IMR-90 (cell line): ENCODE measurements at regions not wholly inside any gene's neighbourhood (a gene's known extent, or its start where the extent isn't known, plus 50 kb on each side); places are given as distances from the start of the nearest gene placed in this dataset.
"Not testable (repeated sequence)": the region's sequence is repeated elsewhere in the genome, so short reads cannot be mapped to it uniquely, and the experiment has no call there.

Source experiments
- ATAC-seq: fragments of 200-7000 bp; cut with Tn5 transposase; 2 replicates; pipeline ENCODE4 v1.9.1; 2020; ENCODE audit warnings: low read depth, mild to moderate bottlenecking, moderate library complexity
- BruUV-seq: library from RNA; stranded (reverse); fragments of 400-500 nt; replicated peaks from 2 replicates; lab custom pipeline; 2021; lab: Mats Ljungman, UMichigan
- CTCF ChIA-PET: fragments of 300-600 bp; formaldehyde crosslinking; extraction: SDS; loops from one replicate; lab custom pipeline; 2021; ENCODE audit warnings: antibody characterized with exemption; lab: Yijun Ruan, JAX
- POLR2A ChIA-PET: fragments of 300-600 bp; sonication (Branson Sonifier 250); formaldehyde crosslinking; loops from one replicate; lab custom pipeline; 2022; ENCODE audit warnings: antibody characterized with exemption; ENCODE audit not compliant: unreplicated experiment; lab: Charles Lee
- DNase-seq: peaks from one replicate; pipeline ENCODE4 v3.0.0; 2013
- H2AFZ ChIP-seq: replicated peaks from 2 replicates; pipeline ENCODE3; 2013; ENCODE audit warnings: low read length, mild to moderate bottlenecking; ENCODE audit not compliant: poor library complexity
- H2AK5ac ChIP-seq: 2 replicates; pipeline ENCODE4 v1.6.1; 2013; ENCODE audit warnings: low read depth, low read length, inconsistent platforms
- H2AK9ac ChIP-seq: replicated peaks from 2 replicates; pipeline ENCODE3; 2013; ENCODE audit warnings: mild to moderate bottlenecking, low read depth, low read length, moderate library complexity; ENCODE audit not compliant: poor library complexity
- H2BK120ac ChIP-seq: 2 replicates; pipeline ENCODE4 v1.6.1; 2013; ENCODE audit warnings: low read depth, low read length, inconsistent platforms
- H2BK15ac ChIP-seq: 3 replicates; pipeline ENCODE4 v1.6.1; 2013; ENCODE audit warnings: low read depth, low read length, inconsistent platforms
- H2BK20ac ChIP-seq: 2 replicates; pipeline ENCODE4 v1.6.1; 2013; ENCODE audit warnings: low read depth, mild to moderate bottlenecking, inconsistent platforms, low read length, moderate library complexity
- H2BK5ac ChIP-seq: 2 replicates; pipeline ENCODE4 v1.6.1; 2013; ENCODE audit warnings: mild to moderate bottlenecking, low read depth, low read length, inconsistent platforms; ENCODE audit not compliant: poor library complexity, severe bottlenecking
- H3K14ac ChIP-seq: replicated peaks from 2 replicates; pipeline ENCODE4 v1.6.1; 2013; ENCODE audit warnings: low read depth, low read length, inconsistent platforms
- H3K18ac ChIP-seq: 2 replicates; pipeline ENCODE4 v1.6.1; 2013; ENCODE audit warnings: low read depth, low read length, control low read depth
- H3K23ac ChIP-seq: 2 replicates; pipeline ENCODE4 v1.6.1; 2013; ENCODE audit warnings: low read depth, low read length, inconsistent platforms
- H3K27ac ChIP-seq: 2 replicates; pipeline ENCODE4 v1.5.1; 2013; ENCODE audit warnings: mild to moderate bottlenecking, control low read depth, low read length; ENCODE audit not compliant: insufficient read depth
- H3K27me3 ChIP-seq: 2 replicates; pipeline ENCODE4 v1.6.1; 2013; ENCODE audit warnings: low read length; ENCODE audit not compliant: control insufficient read depth, insufficient read depth
- H3K36me3 ChIP-seq: 2 replicates; pipeline ENCODE4 v1.6.1; 2013; ENCODE audit warnings: low read length, mixed read lengths; ENCODE audit not compliant: control insufficient read depth, insufficient read depth
- H3K4ac ChIP-seq: 2 replicates; pipeline ENCODE4 v1.6.1; 2013; ENCODE audit warnings: low read depth, low read length, inconsistent platforms
- H3K4me1 ChIP-seq: 2 replicates; pipeline ENCODE4 v1.6.1; 2013; ENCODE audit warnings: low read length, mixed read lengths; ENCODE audit not compliant: control insufficient read depth, insufficient read depth
- H3K4me2 ChIP-seq: 2 replicates; pipeline ENCODE4 v1.6.1; 2013; ENCODE audit warnings: low read depth, mild to moderate bottlenecking, control low read depth, low read length, moderate library complexity
- H3K4me3 ChIP-seq: 2 replicates; pipeline ENCODE4 v1.5.1; 2013; ENCODE audit warnings: low read depth, mild to moderate bottlenecking, control low read depth, low read length, moderate library complexity; ENCODE audit not compliant: insufficient read depth
- H3K56ac ChIP-seq: 2 replicates; pipeline ENCODE4 v1.6.1; 2013; ENCODE audit warnings: low read length, inconsistent platforms; ENCODE audit not compliant: insufficient read depth; ENCODE audit errors: extremely low read depth
- H3K79me1 ChIP-seq, 2 experiments: 2 replicates each; pipeline ENCODE4 v1.6.1; 2013; ENCODE audit warnings: low read length in 2 of 2, inconsistent platforms in 1 of 2, low read depth in 1 of 2
- H3K9ac ChIP-seq: 2 replicates; pipeline ENCODE4 v1.6.1; 2013; ENCODE audit warnings: low read depth, low read length, control low read depth
- H3K9me1 ChIP-seq: 2 replicates; pipeline ENCODE4 v1.6.1; 2013; ENCODE audit warnings: low read length, inconsistent platforms; ENCODE audit not compliant: insufficient read depth
- H3K9me3 ChIP-seq: 2 replicates; pipeline ENCODE4 v1.6.1; 2013; ENCODE audit warnings: low read length; ENCODE audit not compliant: control insufficient read depth, insufficient read depth
- H4K20me1 ChIP-seq: 2 replicates; pipeline ENCODE4 v1.6.1; 2013; ENCODE audit warnings: low read length, inconsistent platforms; ENCODE audit not compliant: insufficient read depth
- H4K5ac ChIP-seq: 2 replicates; pipeline ENCODE4 v1.6.1; 2013; ENCODE audit warnings: mild to moderate bottlenecking, low read depth, low read length, control low read depth
- H4K8ac ChIP-seq, 2 experiments: 2 replicates each; pipeline ENCODE4 v1.6.1; 2013; ENCODE audit warnings: low read depth in 2 of 2, low read length in 2 of 2, control low read depth in 1 of 2, inconsistent platforms in 1 of 2
- H4K91ac ChIP-seq: 2 replicates; pipeline ENCODE4 v1.6.1; 2013; ENCODE audit warnings: low read depth, low read length, inconsistent platforms; ENCODE audit not compliant: insufficient read depth
- WGBS, 2 experiments: methylation state at CpG; one replicate each; pipeline versions ENCODE4 v1.1.5 to v1.1.7; 2013; ENCODE audit warnings: missing lambda C conversion rate in 2 of 2; ENCODE audit not compliant: insufficient read length in 1 of 2; ENCODE audit errors: extremely low coverage in 2 of 2; 5-methylcytosine and 5-hydroxymethylcytosine counted together
- dilution Hi-C: fragments of 300-500 bp; cut with HindIII; formaldehyde crosslinking; loops from one replicate; pipeline ENCODE4 v1.14.3; 2018; ENCODE audit warnings: low sequenced_read_pairs; ENCODE audit not compliant: unreplicated experiment
- in situ Hi-C: fragments of 300-500 bp; cut with MboI; formaldehyde crosslinking; loops from 3 replicates; pipeline ENCODE4 v1.14.3; 2019; ENCODE audit warnings: low sequenced_read_pairs, inconsistent platforms, mixed read lengths
- intact Hi-C: fragments of 100-400 bp; cut with micrococcal nuclease; formaldehyde crosslinking; loops from 2 replicates; pipeline ENCODE4 v1.10.0; 2022

DNA sequence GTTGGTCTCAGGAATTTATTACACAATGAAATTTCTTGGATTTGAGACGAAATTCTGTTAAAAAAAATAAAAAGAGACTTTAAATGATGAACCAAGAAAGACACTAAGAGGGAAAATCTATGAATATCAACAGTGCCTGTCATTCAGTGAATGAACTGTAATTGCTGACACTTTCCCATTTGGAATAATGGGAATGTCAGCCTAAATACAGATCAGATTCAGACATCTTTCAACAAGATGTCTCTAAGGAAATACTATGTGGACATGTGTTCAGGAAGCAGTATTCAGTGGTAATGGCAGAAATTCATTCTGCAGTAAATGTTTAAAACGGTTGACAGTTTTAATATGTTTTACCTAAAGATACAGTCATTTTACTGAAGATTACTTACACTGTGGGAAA, 433.7 kb upstream of the FAM174A start:
- H4K91ac ChIP-seq, ATAC-seq, H2BK15ac ChIP-seq, H3K9ac ChIP-seq, BruUV-seq, intact Hi-C loops, H2AFZ ChIP-seq, H3K4me1 ChIP-seq, H3K4me2 ChIP-seq, H4K8ac ChIP-seq, H3K56ac ChIP-seq, H3K9me3 ChIP-seq, H3K27me3 ChIP-seq, H3K27ac ChIP-seq, H2BK20ac ChIP-seq, H3K9me1 ChIP-seq, H2AK9ac ChIP-seq, H3K4ac ChIP-seq, DNase-seq, H3K4me3 ChIP-seq, H3K23ac ChIP-seq, H2BK5ac ChIP-seq, H3K79me1 ChIP-seq, dilution Hi-C loops, H4K5ac ChIP-seq, H3K18ac ChIP-seq, H4K20me1 ChIP-seq, H2BK120ac ChIP-seq, CTCF ChIA-PET, H3K14ac ChIP-seq, H2AK5ac ChIP-seq, POLR2A ChIA-PET, in situ Hi-C loops, H3K36me3 ChIP-seq: not testable (repeated sequence)
- WGBS, 2 experiments = no CpG with 5 or more reads among the region's 2 CpGs

DNA sequence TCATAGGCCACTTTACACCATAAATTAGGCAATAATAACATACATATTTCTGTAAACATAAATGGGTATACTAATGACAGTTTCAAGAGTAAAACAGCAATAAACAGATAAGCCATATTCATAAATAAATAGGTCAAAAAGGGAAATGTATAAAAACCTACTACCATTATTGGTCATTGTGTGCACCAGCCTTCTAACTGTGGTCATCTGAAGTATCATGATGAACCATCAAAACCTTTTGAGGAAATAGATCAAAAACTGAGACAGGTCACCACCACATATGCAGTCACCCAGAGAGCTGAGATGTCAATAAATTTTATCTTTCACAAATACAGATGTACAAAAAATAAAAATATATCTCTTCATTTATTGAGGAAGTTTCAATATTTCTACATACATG, 438.8 kb upstream of the FAM174A start:
- dilution Hi-C loops, ATAC-seq: not testable (repeated sequence)

More for the DNA sequence above, 438.8 kb upstream of the FAM174A start:
- H3K79me1 ChIP-seq, H2AFZ ChIP-seq, H3K4me2 ChIP-seq, H3K4me3 ChIP-seq, H3K9me1 ChIP-seq, CTCF ChIA-PET, H4K8ac ChIP-seq, POLR2A ChIA-PET, H3K4me1 ChIP-seq, in situ Hi-C loops, H3K23ac ChIP-seq, intact Hi-C loops, DNase-seq, H4K20me1 ChIP-seq, H2BK15ac ChIP-seq, H2BK5ac ChIP-seq, H3K56ac ChIP-seq, BruUV-seq, H3K9ac ChIP-seq, H3K4ac ChIP-seq, H2BK20ac ChIP-seq, H2AK5ac ChIP-seq, H3K27ac ChIP-seq, H3K27me3 ChIP-seq, H3K9me3 ChIP-seq, H2BK120ac ChIP-seq, H2AK9ac ChIP-seq, H3K36me3 ChIP-seq, H3K18ac ChIP-seq, H3K14ac ChIP-seq, H4K91ac ChIP-seq, H4K5ac ChIP-seq: not testable (repeated sequence)
